GM19395 (cell line): ENCODE measurements at regions not wholly inside any gene's neighbourhood (a gene's known extent, or its start where the extent isn't known, plus 50 kb on each side); places are given as distances from the start of the nearest gene placed in this dataset.

ENCODE experiments used
- ATAC-seq: cut with Tn5 transposase; IDR thresholded peaks from one replicate; pipeline ENCODE4 v1.9.1; 2021; ENCODE audit warnings: mild to moderate bottlenecking, moderate library complexity; ENCODE audit not compliant: unreplicated experiment

- ATAC-seq, result no peak
These were observed 111.0 kb downstream of the TRIB2 start for GRCh38 chr2:12827721-12828120.

- no peak for ATAC-seq
These were observed 112.2 kb downstream of the TRIB2 start for GRCh38 chr2:12828980-12829379.

DNA sequence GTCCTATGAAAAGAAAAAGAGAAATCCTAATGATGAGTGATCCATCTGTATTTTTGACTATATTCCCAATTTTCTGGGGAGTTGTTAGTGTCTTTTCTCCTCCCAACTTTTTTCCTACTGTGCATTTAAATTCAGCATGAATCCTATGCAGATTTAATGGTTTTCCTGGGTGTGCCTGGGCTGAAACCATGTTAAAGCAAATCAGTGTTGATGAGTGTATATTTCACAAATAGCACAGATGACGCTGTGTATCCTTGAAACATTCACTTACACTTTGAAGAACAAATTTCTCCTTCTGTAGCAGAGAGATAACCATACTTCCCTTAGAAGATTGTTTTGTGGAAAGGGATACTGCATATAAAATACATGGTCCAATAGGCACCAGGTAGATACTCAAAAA is 114.3 kb downstream of the TRIB2 start:
- ATAC-seq, result no peak

DNA sequence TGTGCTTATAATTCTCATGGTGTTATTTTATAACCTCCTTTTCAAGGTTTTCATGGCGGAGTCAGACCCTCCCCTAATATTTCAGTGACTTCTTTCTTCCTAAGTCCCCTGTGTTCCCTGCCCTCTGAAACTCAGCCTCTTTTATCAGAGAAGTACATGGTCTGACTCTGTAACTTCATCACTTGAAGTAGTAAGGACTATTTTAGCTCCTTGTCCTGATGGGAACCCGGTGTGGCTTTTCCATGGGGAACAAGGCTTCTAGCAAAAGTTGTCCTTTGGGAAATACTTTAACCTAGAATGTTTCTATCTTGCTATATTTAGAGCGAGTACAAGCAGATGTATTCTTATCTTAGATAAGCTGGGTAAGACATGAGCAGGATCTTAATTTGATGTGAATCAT is 117.5 kb downstream of the TRIB2 start:
- ATAC-seq, result no peak

- ATAC-seq, result no peak
These were observed 119.0 kb downstream of the TRIB2 start for GRCh38 chr2:12835733-12836132.

GRCh38 chr2:12839339-12839738 is 122.6 kb downstream of the TRIB2 start:
- ATAC-seq, result no peak

DNA sequence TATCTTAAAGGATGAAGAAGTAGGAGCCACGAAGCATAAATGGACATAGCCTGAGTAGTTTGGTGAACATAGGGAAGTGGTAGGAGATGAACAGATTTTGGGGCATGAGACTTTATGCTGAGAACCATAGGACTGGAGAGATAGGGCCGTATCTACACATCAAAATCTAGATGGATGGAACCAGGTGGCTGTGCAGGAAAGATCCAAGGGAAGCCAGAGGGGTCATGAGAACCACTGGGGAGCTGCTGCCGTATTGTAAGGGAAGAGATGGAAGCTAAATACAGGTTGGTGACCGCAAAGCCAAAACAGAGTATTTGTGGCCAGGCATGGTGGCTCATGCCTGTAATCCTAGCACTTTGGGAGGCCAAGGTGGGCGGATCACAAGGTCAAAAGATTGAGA is 124.3 kb downstream of the TRIB2 start:
- ATAC-seq, result no peak

DNA sequence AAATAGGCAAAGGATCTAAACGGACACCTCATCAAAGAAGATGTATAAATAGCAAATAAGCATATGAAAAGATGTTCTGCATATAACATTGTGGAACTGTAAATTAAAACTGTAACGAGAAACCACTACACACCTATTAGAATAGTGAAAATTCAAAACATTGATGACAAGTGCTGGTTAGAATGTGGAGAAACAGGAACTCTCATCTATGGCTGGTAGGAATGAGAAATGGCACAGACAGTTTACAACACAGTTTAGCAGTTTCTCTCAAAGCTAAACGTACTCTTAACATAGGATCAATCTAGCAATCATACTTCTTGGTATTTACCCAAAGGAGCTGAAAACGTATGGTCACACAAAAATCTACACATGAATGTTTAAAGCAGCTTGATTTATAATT is 126.2 kb downstream of the TRIB2 start:
- no peak for ATAC-seq

DNA sequence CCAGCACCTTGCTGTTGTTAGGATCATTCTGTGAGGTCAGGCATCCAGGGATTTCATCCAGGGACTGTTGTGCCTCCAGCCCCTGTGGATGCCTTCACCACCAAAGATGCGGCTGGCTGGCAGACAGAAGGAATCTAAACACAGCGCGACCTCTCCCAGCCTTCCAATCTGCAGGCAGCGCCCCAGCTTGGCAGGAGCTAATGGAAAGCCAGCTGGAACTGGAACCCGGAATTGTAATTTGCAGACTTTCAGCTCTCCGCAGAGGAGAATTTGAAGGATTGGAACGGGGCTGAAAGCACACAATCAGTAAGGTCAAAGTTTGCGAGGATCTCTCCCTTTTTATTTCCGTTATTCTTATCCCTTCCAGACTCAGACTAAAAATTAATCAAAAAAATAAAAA is 127.8 kb downstream of the TRIB2 start:
- no peak for ATAC-seq

- no peak for ATAC-seq
These were observed 131.2 kb downstream of the TRIB2 start for GRCh38 chr2:12847694-12848575.

GRCh38 chr2:12852135-12852534 is 135.4 kb downstream of the TRIB2 start:
- no peak for ATAC-seq

DNA sequence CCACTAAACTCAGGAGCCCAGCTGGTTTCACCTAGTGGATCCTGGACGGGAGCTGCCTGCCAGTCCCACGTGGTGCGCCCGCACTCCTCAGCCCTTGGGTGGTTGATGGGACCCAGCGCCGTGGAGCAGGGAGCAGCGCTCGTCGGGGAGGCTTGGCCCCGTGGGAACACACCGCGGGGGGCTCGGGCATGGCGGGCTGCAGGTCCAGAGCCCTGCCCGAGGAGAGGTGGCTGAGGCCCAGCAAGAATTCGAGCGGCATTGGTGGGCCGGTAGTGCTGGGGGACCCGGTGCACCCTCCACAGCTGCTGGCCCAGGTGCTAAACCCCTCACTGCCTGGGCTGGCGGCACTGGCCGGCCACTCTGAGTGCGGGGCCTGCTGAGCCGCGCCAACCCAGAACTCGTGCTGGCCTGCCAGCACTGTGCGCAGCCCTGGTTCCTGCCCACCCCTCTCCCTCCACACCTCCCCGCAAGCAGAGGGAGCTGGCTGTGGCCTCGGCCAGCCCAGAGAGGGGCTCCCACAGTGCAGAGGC is 137.3 kb downstream of the TRIB2 start:
- ATAC-seq, result no peak

GRCh38 chr2:12855508-12855907 is 138.8 kb downstream of the TRIB2 start:
- ATAC-seq, result no peak

- ATAC-seq, result no peak
These were observed 140.3 kb downstream of the TRIB2 start for GRCh38 chr2:12856934-12857601.

DNA sequence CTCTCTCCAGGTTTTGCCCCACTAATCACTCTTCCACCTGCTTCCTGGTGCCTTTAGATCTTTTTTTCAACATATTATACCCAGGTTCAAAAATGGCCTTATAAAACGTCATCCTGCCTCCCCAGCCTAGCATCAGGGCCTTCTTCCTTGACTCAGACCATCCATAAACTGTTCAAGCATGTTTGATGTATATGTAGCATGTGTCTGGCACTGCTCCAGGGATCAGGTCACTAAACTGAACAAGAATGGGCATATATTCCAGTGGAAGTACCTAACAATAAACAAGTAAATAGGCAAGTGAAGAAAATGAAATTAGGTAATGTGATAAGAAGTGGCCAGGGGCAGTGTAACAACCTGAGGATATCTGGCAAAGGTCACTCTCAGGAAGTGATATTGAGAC is 141.2 kb downstream of the TRIB2 start:
- no peak for ATAC-seq

GRCh38 chr2:12858786-12859185 is 142.1 kb downstream of the TRIB2 start:
- ATAC-seq, result no peak

- no peak for ATAC-seq
These were observed 144.7 kb downstream of the TRIB2 start for GRCh38 chr2:12861344-12861930.

DNA sequence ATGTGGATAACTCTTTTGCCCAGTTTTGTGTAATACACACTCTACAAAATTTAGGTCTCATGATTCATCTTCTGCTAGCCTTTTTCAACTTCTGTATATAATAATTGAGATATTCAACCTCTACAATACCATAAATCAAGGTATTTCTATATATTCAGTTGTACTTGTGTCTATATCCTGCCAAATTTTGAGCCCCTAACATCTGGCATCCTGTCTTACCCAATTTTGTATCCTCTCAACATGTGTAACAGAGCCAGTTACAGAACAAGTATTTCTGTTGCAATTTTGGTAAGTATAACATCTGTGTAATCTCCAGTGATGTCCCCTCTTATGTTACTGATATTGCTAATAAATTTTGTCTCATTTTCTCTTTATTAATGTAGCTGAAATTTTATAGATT is 145.8 kb downstream of the TRIB2 start:
- ATAC-seq, result no peak

- no peak for ATAC-seq
These were observed 147.2 kb downstream of the TRIB2 start for GRCh38 chr2:12863937-12864336.

- ATAC-seq, result no peak
These were observed 151.0 kb downstream of the TRIB2 start for GRCh38 chr2:12867631-12868287.

DNA sequence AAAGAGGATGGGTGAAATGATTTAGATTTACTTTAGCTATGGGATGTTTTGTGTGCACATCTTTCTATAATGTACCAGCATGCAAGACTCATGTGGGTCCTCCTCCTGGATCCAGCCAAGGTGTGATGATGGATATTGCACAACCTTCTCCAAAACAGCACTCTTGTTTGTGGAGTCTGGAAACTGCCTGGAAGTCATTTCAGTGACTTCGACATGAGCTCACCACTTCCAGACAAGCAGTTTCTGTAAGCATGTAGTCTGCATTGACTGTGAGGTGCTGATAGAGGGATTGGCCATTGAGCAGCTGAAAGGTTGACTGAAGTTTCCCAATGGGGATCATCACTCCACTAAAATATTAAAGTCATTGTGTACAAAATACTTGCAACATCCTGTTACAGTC is 154.0 kb downstream of the TRIB2 start:
- ATAC-seq, result no peak
